Lower leg skin (tissue), 3 donors: ENCODE measurements at regions not wholly inside any gene's neighbourhood (a gene's known extent, or its start where the extent isn't known, plus 50 kb on each side); places are given as distances from the start of the nearest gene placed in this dataset.

Experiments
- POLR2A ChIP-seq, 2 donors: fragments of 450-650 bp; IDR thresholded peaks; one replicate each; pipeline ENCODE4 v1.6.1; 2016 to 2017; ENCODE audit warnings: antibody characterized with exemption in 2 of 2, mild to moderate bottlenecking in 1 of 2, moderate library complexity in 1 of 2
- TF ChIP-seq, protein P1 (sequence below), 3 donors: fragments of 450-650 bp; IDR thresholded peaks; one replicate each; pipeline ENCODE4 v1.5.1; 2016; ENCODE audit warnings: antibody characterized with exemption in 3 of 3, mild to moderate bottlenecking in 3 of 3, moderate library complexity in 2 of 3

DNA sequence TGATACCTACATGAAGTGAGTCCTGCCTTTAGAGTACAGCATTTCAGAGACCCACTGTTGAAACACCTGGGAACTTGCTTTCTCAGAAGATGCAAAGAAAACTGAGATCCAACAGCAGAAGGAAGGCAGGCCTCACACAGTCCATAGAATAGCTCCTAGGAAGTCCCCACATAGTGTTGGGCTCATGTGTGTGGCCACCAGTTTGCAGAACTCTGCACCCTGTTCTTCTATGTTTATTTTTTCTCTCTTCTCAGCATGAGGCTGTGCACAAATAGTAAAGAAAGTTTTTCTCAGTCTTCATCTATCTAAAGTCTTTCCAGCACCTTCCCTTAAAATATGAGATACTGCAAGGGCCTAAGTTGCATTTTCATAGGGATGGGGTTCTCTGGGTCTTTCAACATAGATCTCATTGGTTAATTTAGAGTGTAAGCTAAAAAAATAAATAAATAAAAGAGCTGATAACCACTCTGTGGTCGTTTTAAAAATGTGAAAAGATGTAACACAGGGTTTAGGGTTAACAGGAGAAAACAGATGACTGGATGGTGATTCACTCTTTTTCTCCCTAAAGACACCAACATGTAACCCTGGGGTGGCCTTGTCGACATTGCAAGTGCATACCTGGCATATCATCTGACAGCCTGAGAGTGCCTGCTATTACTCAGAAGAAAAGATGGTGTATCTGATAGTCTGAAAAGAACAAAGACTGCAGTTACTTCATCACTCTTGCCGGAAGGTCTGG lies 94.6 kb downstream of the ZC3H11B start:
- TF ChIP-seq, protein P1, sequence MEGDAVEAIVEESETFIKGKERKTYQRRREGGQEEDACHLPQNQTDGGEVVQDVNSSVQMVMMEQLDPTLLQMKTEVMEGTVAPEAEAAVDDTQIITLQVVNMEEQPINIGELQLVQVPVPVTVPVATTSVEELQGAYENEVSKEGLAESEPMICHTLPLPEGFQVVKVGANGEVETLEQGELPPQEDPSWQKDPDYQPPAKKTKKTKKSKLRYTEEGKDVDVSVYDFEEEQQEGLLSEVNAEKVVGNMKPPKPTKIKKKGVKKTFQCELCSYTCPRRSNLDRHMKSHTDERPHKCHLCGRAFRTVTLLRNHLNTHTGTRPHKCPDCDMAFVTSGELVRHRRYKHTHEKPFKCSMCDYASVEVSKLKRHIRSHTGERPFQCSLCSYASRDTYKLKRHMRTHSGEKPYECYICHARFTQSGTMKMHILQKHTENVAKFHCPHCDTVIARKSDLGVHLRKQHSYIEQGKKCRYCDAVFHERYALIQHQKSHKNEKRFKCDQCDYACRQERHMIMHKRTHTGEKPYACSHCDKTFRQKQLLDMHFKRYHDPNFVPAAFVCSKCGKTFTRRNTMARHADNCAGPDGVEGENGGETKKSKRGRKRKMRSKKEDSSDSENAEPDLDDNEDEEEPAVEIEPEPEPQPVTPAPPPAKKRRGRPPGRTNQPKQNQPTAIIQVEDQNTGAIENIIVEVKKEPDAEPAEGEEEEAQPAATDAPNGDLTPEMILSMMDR (IDR thresholded peaks at IDR 0.05) = no peak
- TF ChIP-seq POLR2A (IDR thresholded peaks at IDR 0.05) = no peak
